Stomach (tissue), 8 donors: ENCODE measurements at regions not wholly inside any gene's neighbourhood (a gene's known extent, or its start where the extent isn't known, plus 50 kb on each side); places are given as distances from the start of the nearest gene placed in this dataset.
"Not testable (repeated sequence)": the region's sequence is repeated elsewhere in the genome, so short reads cannot be mapped to it uniquely, and the experiment has no call there.

Source experiments
- DNase-seq, 2 donors: peaks; one replicate each; pipeline versions ENCODE4 v3.0.0 to v3.0.0-alpha.2; 2013 to 2019
- H3K27ac ChIP-seq, 5 donors: fragments of 200-600 bp in 4 of 5; sonication (generic) in 4 of 5; one replicate each; pipeline ENCODE4 v1.5.1; 2013 to 2019; ENCODE audit warnings: mild to moderate bottlenecking in 1 of 5, moderate library complexity in 1 of 5
- H3K27me3 ChIP-seq, 3 donors: fragments of 200-600 bp; sonication (generic); one replicate each; pipeline ENCODE4 v1.5.1; 2017 to 2019; ENCODE audit warnings: mixed run types in 1 of 3
- H3K36me3 ChIP-seq, 4 donors: fragments of 200-600 bp; sonication (generic); 1 replicate in 3 of 4; 2 replicates in 1 of 4; pipeline ENCODE4 v1.5.1; 2016 to 2019
- H3K4me1 ChIP-seq, 4 donors: fragments of 200-600 bp; sonication (generic); one replicate each; pipeline ENCODE4 v1.5.1; 2016 to 2019
- H3K4me3 ChIP-seq, 4 donors: fragments of 200-600 bp; sonication (generic) in 3 of 4; one replicate each; pipeline ENCODE4 v1.5.1; 2016 to 2019; ENCODE audit warnings: mild to moderate bottlenecking in 1 of 4
- H3K9me3 ChIP-seq, 4 donors: fragments of 200-600 bp; sonication (generic); one replicate each; pipeline ENCODE4 v1.5.1; 2016 to 2019
- CTCF ChIP-seq, 7 experiments: fragments of 450-650 bp in 4 of 7; fragments of 200-600 bp in 3 of 7; sonication (generic) in 3 of 7; IDR thresholded peaks; one replicate each; pipeline ENCODE4 v1.5.1; 2016 to 2019; ENCODE audit warnings: antibody characterized with exemption in 7 of 7, control low read depth in 2 of 7, mild to moderate bottlenecking in 1 of 7
- EP300 ChIP-seq: sonication (generic); formaldehyde crosslinking; IDR thresholded peaks from one replicate; pipeline ENCODE4 v1.6.1; 2017; ENCODE audit warnings: antibody characterized with exemption
- POLR2A ChIP-seq, 4 donors: fragments of 450-650 bp; IDR thresholded peaks; one replicate each; pipeline ENCODE4 v1.6.1; 2016; ENCODE audit warnings: antibody characterized with exemption in 4 of 4, control low read depth in 2 of 4, mild to moderate bottlenecking in 1 of 4, moderate library complexity in 1 of 4
- POLR2AphosphoS5 ChIP-seq, 3 donors: sonication (generic); formaldehyde crosslinking; IDR thresholded peaks; one replicate each; pipeline ENCODE4 v1.6.1; 2016; ENCODE audit warnings: antibody characterized with exemption in 3 of 3
- WGBS, 5 donors: extraction: QIAGEN DNeasy Blood & Tissue Kit in 3 of 5; methylation state at CpG; one replicate each; pipeline versions ENCODE4 v1.1.5 to v1.1.7; 2013 to 2018; 5-methylcytosine and 5-hydroxymethylcytosine counted together
- intact Hi-C: fragments of 100-400 bp; cut with DNase I; formaldehyde crosslinking; loops from one replicate; pipeline ENCODE4 v1.15.1; 2023; ENCODE audit warnings: low total_unique reads
- donor health status: healthy with polysubstance abuse.
- donor health status: Bipolar disorder and iron deficiency.
- donor health status: healthy.

GRCh38 chr1:157270705-157271274 is 132.6 kb upstream of the ETV3 start:
- no peak for DNase-seq
- Histone ChIP-seq H3K4me1 (peaks cover 0 to 9% (median 2%) of the 10 kb centered on the region in 4 donors), H3K36me3 (no peaks in the 10 kb centered on the region), H3K27ac (no peak overlapping the region), H3K9me3 (no peaks in the 10 kb centered on the region), H3K27me3 (peaks cover 0 to 10% (median 6%) of the 10 kb centered on the region in 3 donors), H3K4me3 (no peak overlapping the region)
- TF ChIP-seq EP300 (no peak), POLR2AphosphoS5 (IDR thresholded peaks at IDR 0.05) (no peak), CTCF (IDR thresholded peaks at IDR 0.05) (no peak), POLR2A (IDR thresholded peaks at IDR 0.05) (no peak)
- intact Hi-C loops = no loop called here
- WGBS, 5 donors = 80 to 90% (median 82%) methylated on average over 4 of the region's 4 CpGs

- DNase-seq = no peak
- WGBS, 5 donors = 63 to 91% (median 76%) methylated on average over 3 to 6 of the region's 6 CpGs
- H3K4me3 ChIP-seq = no peak overlapping the region
- no peaks in the 10 kb centered on the region for H3K9me3 ChIP-seq
- H3K36me3 ChIP-seq = no peaks in the 10 kb centered on the region
- intact Hi-C loops = no loop called here
- peaks cover 0 to under 1% (median 0%) of the 10 kb centered on the region in 3 donors for H3K27me3 ChIP-seq
- H3K27ac ChIP-seq = no peak overlapping the region
- TF ChIP-seq EP300 (no peak), CTCF (IDR thresholded peaks at IDR 0.05) (no peak), POLR2A (IDR thresholded peaks at IDR 0.05) (no peak), POLR2AphosphoS5 (IDR thresholded peaks at IDR 0.05) (no peak)
- H3K4me1 ChIP-seq = peaks cover 0 to 2% (median 0%) of the 10 kb centered on the region in 4 donors
These were observed 131.6 kb upstream of the ETV3 start for GRCh38 chr1:157269656-157270375.

- intact Hi-C loops = no loop called here
- DNase-seq = no peak
- H3K27me3 ChIP-seq = no peaks in the 10 kb centered on the region
- no peaks in the 10 kb centered on the region for H3K9me3 ChIP-seq
- H3K27ac ChIP-seq = no peak overlapping the region
- H3K36me3 ChIP-seq = no peaks in the 10 kb centered on the region
- no peak overlapping the region for H3K4me3 ChIP-seq
- TF ChIP-seq POLR2A (IDR thresholded peaks at IDR 0.05) (no peak), POLR2AphosphoS5 (IDR thresholded peaks at IDR 0.05) (no peak), CTCF (IDR thresholded peaks at IDR 0.05) (no peak), EP300 (no peak)
- no peaks in the 10 kb centered on the region for H3K4me1 ChIP-seq
These were observed 124.7 kb upstream of the ETV3 start for GRCh38 chr1:157262891-157263290.

GRCh38 chr1:157262422-157262821 is 124.2 kb upstream of the ETV3 start:
- no peaks in the 10 kb centered on the region for H3K9me3 ChIP-seq
- DNase-seq = no peak
- intact Hi-C loops = no loop called here
- H3K4me1 ChIP-seq = no peaks in the 10 kb centered on the region
- H3K36me3 ChIP-seq = no peaks in the 10 kb centered on the region
- no peak overlapping the region for H3K4me3 ChIP-seq
- TF ChIP-seq POLR2AphosphoS5 (IDR thresholded peaks at IDR 0.05) = no peak
- TF ChIP-seq CTCF (IDR thresholded peaks at IDR 0.05) = no peak
- TF ChIP-seq POLR2A (IDR thresholded peaks at IDR 0.05) = no peak
- TF ChIP-seq EP300 = no peak
- H3K27ac ChIP-seq = no peak overlapping the region
- WGBS, 5 donors = 44 to 68% (median 60%) methylated on average over 2 of the region's 2 CpGs
- no peaks in the 10 kb centered on the region for H3K27me3 ChIP-seq

- H3K27ac ChIP-seq, H3K27me3 ChIP-seq, DNase-seq, H3K4me3 ChIP-seq, H3K4me1 ChIP-seq, intact Hi-C loops, H3K36me3 ChIP-seq: not testable (repeated sequence)
- peaks cover 0 to 14% (median 10%) of the 10 kb centered on the region in 4 donors for H3K9me3 ChIP-seq
- 67 to 94% (median 91%) methylated on average over 2 to 3 of the region's 3 CpGs for WGBS, 5 donors
These were observed 117.7 kb upstream of the ETV3 start for GRCh38 chr1:157255891-157256290.

GRCh38 chr1:157254183-157254582 is 116.0 kb upstream of the ETV3 start:
- not testable (repeated sequence) for DNase-seq
- WGBS, 5 donors = 65 to 86% (median 74%) methylated on average over 3 of the region's 3 CpGs

More at GRCh38 chr1:157254183-157254582, 116.0 kb upstream of the ETV3 start:
- H3K27me3 ChIP-seq, H3K27ac ChIP-seq, intact Hi-C loops, H3K4me1 ChIP-seq, H3K36me3 ChIP-seq, H3K4me3 ChIP-seq: not testable (repeated sequence)
- peaks cover 0 to 14% (median 10%) of the 10 kb centered on the region in 4 donors for H3K9me3 ChIP-seq
